ENCODE measurements at regions not wholly inside any gene's neighbourhood (a gene's known extent, or its start where the extent isn't known, plus 50 kb on each side); places are given as distances from the start of the nearest gene placed in this dataset.

- H3K9me3 ChIP-seq, result no peaks in the 10 kb centered on the region
- H3K36me3 ChIP-seq, result no peaks in the 10 kb centered on the region
- H3K4me1 ChIP-seq, result no peaks in the 10 kb centered on the region
- H3K27me3 ChIP-seq, result no peaks in the 10 kb centered on the region
- TF ChIP-seq POLR2AphosphoS5 (IDR thresholded peaks at IDR 0.05; ENCODE audit: insufficient read depth in 1 of 2, low read depth in 1 of 2), result no peak
- no peak for TF ChIP-seq POLR2A (IDR thresholded peaks at IDR 0.05)
- no peak for TF ChIP-seq CTCF (IDR thresholded peaks at IDR 0.05)
- DNase-seq (ENCODE audit: extremely low spot score in 2 of 2), result no peak
- no peak overlapping the region for H3K4me3 ChIP-seq
- H3K27ac ChIP-seq, result no peak overlapping the region
- intact Hi-C loops (cut with DNase I), result no loop called here
These were observed 61.9 kb upstream of the PARP11 start for GRCh38 chr12:3935078-3935477.

- TF ChIP-seq POLR2AphosphoS5 (IDR thresholded peaks at IDR 0.05; ENCODE audit: insufficient read depth in 1 of 2, low read depth in 1 of 2) (no peak), CTCF (IDR thresholded peaks at IDR 0.05) (no peak), POLR2A (IDR thresholded peaks at IDR 0.05) (no peak)
- no peaks in the 10 kb centered on the region for H3K36me3 ChIP-seq
- intact Hi-C loops (cut with DNase I), result no loop called here
- H3K9me3 ChIP-seq, result no peaks in the 10 kb centered on the region
- no peak overlapping the region for H3K4me3 ChIP-seq
- DNase-seq (ENCODE audit: extremely low spot score in 2 of 2), result no peak
- H3K27me3 ChIP-seq, result no peaks in the 10 kb centered on the region
- H3K4me1 ChIP-seq, result no peaks in the 10 kb centered on the region
- H3K27ac ChIP-seq, result no peak overlapping the region
These were observed 60.6 kb upstream of the PARP11 start for GRCh38 chr12:3933819-3934192.

GRCh38 chr12:3933074-3933818, 60.0 kb upstream of the PARP11 start:
- Histone ChIP-seq H3K4me3 (no peak overlapping the region), H3K4me1 (no peaks in the 10 kb centered on the region), H3K27me3 (no peaks in the 10 kb centered on the region), H3K9me3 (no peaks in the 10 kb centered on the region), H3K36me3 (no peaks in the 10 kb centered on the region), H3K27ac (no peak overlapping the region)
- intact Hi-C loops (cut with DNase I), result no loop called here
- DNase-seq (ENCODE audit: extremely low spot score in 2 of 2), result no peak
- TF ChIP-seq CTCF (IDR thresholded peaks at IDR 0.05), result no peak
- no peak for TF ChIP-seq POLR2A (IDR thresholded peaks at IDR 0.05)
- no peak for TF ChIP-seq POLR2AphosphoS5 (IDR thresholded peaks at IDR 0.05; ENCODE audit: insufficient read depth in 1 of 2, low read depth in 1 of 2)

- Histone ChIP-seq H3K27me3 (no peaks in the 10 kb centered on the region), H3K36me3 (no peaks in the 10 kb centered on the region), H3K9me3 (no peaks in the 10 kb centered on the region), H3K4me1 (no peaks in the 10 kb centered on the region), H3K4me3 (no peak overlapping the region), H3K27ac (no peak overlapping the region)
- DNase-seq (ENCODE audit: extremely low spot score in 2 of 2), result no peak
- intact Hi-C loops (cut with DNase I), result no loop called here
- TF ChIP-seq CTCF (IDR thresholded peaks at IDR 0.05) (no peak), POLR2AphosphoS5 (IDR thresholded peaks at IDR 0.05; ENCODE audit: insufficient read depth in 1 of 2, low read depth in 1 of 2) (no peak), POLR2A (IDR thresholded peaks at IDR 0.05) (no peak)
These were observed 58.6 kb upstream of the PARP11 start for GRCh38 chr12:3931776-3932175.

- Histone ChIP-seq H3K9me3 (no peaks in the 10 kb centered on the region), H3K27me3 (no peaks in the 10 kb centered on the region), H3K36me3 (no peaks in the 10 kb centered on the region), H3K4me1 (no peaks in the 10 kb centered on the region), H3K4me3 (no peak overlapping the region), H3K27ac (no peak overlapping the region)
- TF ChIP-seq POLR2A (IDR thresholded peaks at IDR 0.05) (no peak), CTCF (IDR thresholded peaks at IDR 0.05) (no peak), POLR2AphosphoS5 (IDR thresholded peaks at IDR 0.05; ENCODE audit: insufficient read depth in 1 of 2, low read depth in 1 of 2) (no peak)
- no peak for DNase-seq (ENCODE audit: extremely low spot score in 2 of 2)
- intact Hi-C loops (cut with DNase I), result no loop called here
These were observed 58.0 kb upstream of the PARP11 start for GRCh38 chr12:3931206-3931605.
